H1 (cell line): ENCODE measurements at regions not wholly inside any gene's neighbourhood (a gene's known extent, or its start where the extent isn't known, plus 50 kb on each side); places are given as distances from the start of the nearest gene placed in this dataset.

Experiments
- TF ChIP-seq, protein P1 (sequence below): IDR thresholded peaks from 2 replicates; pipeline ENCODE4 v1.6.1; 2011; ENCODE audit warnings: low read length, improper control_type of control experiment

- TF ChIP-seq, protein P1, sequence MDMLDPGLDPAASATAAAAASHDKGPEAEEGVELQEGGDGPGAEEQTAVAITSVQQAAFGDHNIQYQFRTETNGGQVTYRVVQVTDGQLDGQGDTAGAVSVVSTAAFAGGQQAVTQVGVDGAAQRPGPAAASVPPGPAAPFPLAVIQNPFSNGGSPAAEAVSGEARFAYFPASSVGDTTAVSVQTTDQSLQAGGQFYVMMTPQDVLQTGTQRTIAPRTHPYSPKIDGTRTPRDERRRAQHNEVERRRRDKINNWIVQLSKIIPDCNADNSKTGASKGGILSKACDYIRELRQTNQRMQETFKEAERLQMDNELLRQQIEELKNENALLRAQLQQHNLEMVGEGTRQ, result no peak
- TF ChIP-seq, all 59 proteins: peak for 0
Measured at GRCh38 chr20:55103188-55103587, 627.8 kb downstream of the DOK5 start (continued).
